ENCODE measurements at regions not wholly inside any gene's neighbourhood (a gene's known extent, or its start where the extent isn't known, plus 50 kb on each side); places are given as distances from the start of the nearest gene placed in this dataset.

DNA sequence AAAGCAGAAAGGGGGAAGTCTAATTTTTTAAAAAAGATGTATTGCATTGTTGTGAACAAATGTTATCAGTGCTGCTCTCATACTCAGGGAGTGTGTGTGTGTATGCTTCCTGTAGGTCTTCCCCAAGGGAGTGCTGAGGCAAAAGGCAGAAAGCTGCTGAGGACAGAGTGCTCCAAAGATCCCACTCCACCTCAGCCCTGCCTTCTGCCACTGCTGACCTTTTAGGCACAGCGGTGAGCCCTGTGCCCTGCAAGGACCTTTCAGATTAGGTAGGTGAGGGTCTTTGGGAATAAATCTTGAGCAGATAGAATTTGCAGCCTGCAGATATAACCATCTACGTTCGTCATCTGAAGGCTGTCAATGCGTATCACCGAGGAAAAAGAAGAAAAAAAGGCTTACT lies 756.4 kb upstream of the MMS22L start:
- no peak overlapping the region for H3K4me3 Mint-ChIP-seq
- H3K27ac Mint-ChIP-seq = no peak overlapping the region
- TF ChIP-seq CTCF (conservative IDR thresholded peaks at IDR 0.05) = no peak
- H3K9me3 Mint-ChIP-seq = no peaks in the 10 kb centered on the region
- H3K36me3 Mint-ChIP-seq = no peaks in the 10 kb centered on the region
- H3K4me1 Mint-ChIP-seq (ENCODE audit: unreplicated experiment) = peaks cover 25% of the 10 kb centered on the region
- no peak for DNase-seq (ENCODE audit: extremely low spot score, unreplicated experiment)
- H3K27me3 Mint-ChIP-seq = peaks cover 19% of the 10 kb centered on the region

GRCh38 chr6:98039904-98040607 lies 757.0 kb upstream of the MMS22L start:
- H3K4me1 Mint-ChIP-seq (ENCODE audit: unreplicated experiment) = peaks cover 25% of the 10 kb centered on the region
- no peaks in the 10 kb centered on the region for H3K36me3 Mint-ChIP-seq
- peak; percentile 72 for TF ChIP-seq CTCF (conservative IDR thresholded peaks at IDR 0.05)
- no peak overlapping the region for H3K27ac Mint-ChIP-seq
- no peaks in the 10 kb centered on the region for H3K9me3 Mint-ChIP-seq
- H3K27me3 Mint-ChIP-seq = peaks cover 20% of the 10 kb centered on the region
- no peak overlapping the region for H3K4me3 Mint-ChIP-seq
- DNase-seq (ENCODE audit: extremely low spot score, unreplicated experiment) = no peak

- no peak for TF ChIP-seq CTCF (conservative IDR thresholded peaks at IDR 0.05)
- peaks cover 28% of the 10 kb centered on the region for H3K27me3 Mint-ChIP-seq
- no peaks in the 10 kb centered on the region for H3K9me3 Mint-ChIP-seq
- no peak for DNase-seq (ENCODE audit: extremely low spot score, unreplicated experiment)
- no peaks in the 10 kb centered on the region for H3K36me3 Mint-ChIP-seq
- H3K4me1 Mint-ChIP-seq (ENCODE audit: unreplicated experiment) = peaks cover 25% of the 10 kb centered on the region
- H3K27ac Mint-ChIP-seq = no peak overlapping the region
- no peak overlapping the region for H3K4me3 Mint-ChIP-seq
These were observed 758.0 kb upstream of the MMS22L start for GRCh38 chr6:98041056-98041455.

DNA sequence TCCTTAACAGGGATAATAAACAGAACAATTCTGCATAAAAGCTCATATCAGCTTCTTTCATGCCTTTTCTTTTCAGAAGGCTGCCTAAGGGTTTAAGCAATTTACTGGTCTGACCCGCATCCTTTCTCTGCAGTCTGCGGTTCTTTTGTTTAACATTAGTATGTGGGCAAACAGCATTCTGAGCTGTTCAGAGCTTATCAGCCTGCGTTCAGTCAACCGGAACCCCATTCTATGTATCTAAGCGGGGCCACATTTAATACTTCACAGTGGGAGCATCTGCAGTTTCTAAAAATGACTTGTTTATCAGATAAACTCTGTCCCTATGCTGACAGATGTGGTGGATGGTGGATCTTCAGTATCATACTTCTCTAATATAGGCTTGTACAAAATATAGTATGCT lies 758.9 kb upstream of the MMS22L start:
- Mint-ChIP-seq H3K4me3 (no peak overlapping the region), H3K9me3 (no peaks in the 10 kb centered on the region), H3K27me3 (peaks cover 31% of the 10 kb centered on the region), H3K27ac (no peak overlapping the region), H3K36me3 (no peaks in the 10 kb centered on the region), H3K4me1 (ENCODE audit: unreplicated experiment) (peaks cover 25% of the 10 kb centered on the region)
- no peak for DNase-seq (ENCODE audit: extremely low spot score, unreplicated experiment)
- TF ChIP-seq CTCF (conservative IDR thresholded peaks at IDR 0.05) = no peak

- Mint-ChIP-seq H3K36me3 (no peaks in the 10 kb centered on the region), H3K4me3 (no peak overlapping the region), H3K4me1 (ENCODE audit: unreplicated experiment) (peaks cover 25% of the 10 kb centered on the region), H3K9me3 (no peaks in the 10 kb centered on the region), H3K27ac (no peak overlapping the region), H3K27me3 (peaks cover 40% of the 10 kb centered on the region)
- no peak for TF ChIP-seq CTCF (conservative IDR thresholded peaks at IDR 0.05)
- no peak for DNase-seq (ENCODE audit: extremely low spot score, unreplicated experiment)
These were observed 761.1 kb upstream of the MMS22L start for GRCh38 chr6:98044151-98044561.

Measured in type B pancreatic cell (in vitro differentiated cells).